GM12891 (cell line): ENCODE measurements at regions not wholly inside any gene's neighbourhood (a gene's known extent, or its start where the extent isn't known, plus 50 kb on each side); places are given as distances from the start of the nearest gene placed in this dataset.

Experiments
- DNase-seq: peaks from one replicate; pipeline ENCODE4 v3.0.0; 2011; ENCODE audit warnings: low spot score; ENCODE audit not compliant: insufficient read length
- FAIRE-seq: peaks from 2 replicates; lab custom pipeline; 2011; peaks lifted over from hg19 to GRCh38; lab: Jason Lieb, UNC
- PAX5 ChIP-seq: IDR thresholded peaks from 2 replicates; pipeline ENCODE4 v1.6.1; 2011; ENCODE audit warnings: low read length, moderate library complexity, mild to moderate bottlenecking; ENCODE audit not compliant: insufficient read depth, severe bottlenecking
- POLR2A ChIP-seq: IDR thresholded peaks from 2 replicates; pipeline ENCODE4 v1.6.1; 2011; ENCODE audit warnings: low read depth, low read length, control low read depth
- POLR2AphosphoS5 ChIP-seq: IDR thresholded peaks from 2 replicates; pipeline ENCODE4 v1.6.1; 2011; ENCODE audit warnings: low read depth, low read length, control low read depth
- POU2F2 ChIP-seq: IDR thresholded peaks from 2 replicates; pipeline ENCODE4 v1.6.1; 2011; ENCODE audit warnings: low read depth, mild to moderate bottlenecking, control low read depth, low read length, moderate library complexity
- SPI1 ChIP-seq: IDR thresholded peaks from 2 replicates; pipeline ENCODE4 v1.6.1; 2011; ENCODE audit warnings: low read depth, low read length, control low read depth
- TAF1 ChIP-seq: IDR thresholded peaks from 2 replicates; pipeline ENCODE4 v1.6.1; 2011; ENCODE audit warnings: low read depth, low read length, control low read depth

DNA sequence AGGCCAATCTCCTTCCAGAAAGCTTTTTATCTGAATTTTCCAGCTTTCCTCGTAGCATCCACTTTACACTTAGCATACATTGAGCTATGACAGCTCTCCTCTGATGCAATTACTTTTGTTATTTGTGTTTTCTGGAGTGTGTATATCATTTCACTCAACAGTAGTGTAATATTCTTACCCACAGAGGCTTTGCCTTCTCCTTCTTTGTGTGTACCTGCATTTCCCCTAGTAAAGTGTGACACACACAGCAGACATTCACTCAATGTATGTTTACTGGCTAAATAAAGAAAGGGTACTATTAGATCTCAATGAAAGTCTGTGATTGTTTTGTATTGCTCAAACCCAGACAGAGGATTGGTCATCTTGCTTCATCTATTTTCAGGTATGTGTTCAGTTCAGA lies 193.7 kb upstream of the MEX3C start:
- TF ChIP-seq POU2F2 (no peak), POLR2A (no peak), TAF1 (no peak), POLR2AphosphoS5 (no peak), SPI1 (no peak), PAX5 (no peak)
- FAIRE-seq = no peak
- no peak for DNase-seq

DNA sequence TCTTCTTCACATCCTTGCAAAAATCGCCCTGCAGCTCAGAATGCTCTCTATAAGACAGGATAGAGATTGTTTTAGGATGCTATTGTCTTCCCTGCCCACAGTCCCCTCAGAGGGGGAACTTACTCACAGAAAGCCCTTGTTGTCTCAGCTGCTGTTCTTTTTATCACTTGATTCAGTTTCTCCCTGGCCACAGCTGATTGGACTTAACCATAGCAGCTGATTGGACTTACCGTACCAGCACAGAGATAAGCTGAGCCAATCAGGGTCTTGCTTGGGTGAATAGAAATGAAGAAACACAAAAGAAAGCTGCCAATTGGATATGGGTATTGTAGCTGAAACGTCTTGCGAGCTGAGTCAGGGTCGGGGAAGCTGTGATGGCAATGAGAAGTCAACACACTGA lies 194.2 kb upstream of the MEX3C start:
- DNase-seq (no peak), FAIRE-seq (no peak)
- no peak for TF ChIP-seq POLR2A
- no peak for TF ChIP-seq SPI1
- no peak for TF ChIP-seq PAX5
- no peak for TF ChIP-seq TAF1
- no peak for TF ChIP-seq POU2F2
- TF ChIP-seq POLR2AphosphoS5 = no peak

DNA sequence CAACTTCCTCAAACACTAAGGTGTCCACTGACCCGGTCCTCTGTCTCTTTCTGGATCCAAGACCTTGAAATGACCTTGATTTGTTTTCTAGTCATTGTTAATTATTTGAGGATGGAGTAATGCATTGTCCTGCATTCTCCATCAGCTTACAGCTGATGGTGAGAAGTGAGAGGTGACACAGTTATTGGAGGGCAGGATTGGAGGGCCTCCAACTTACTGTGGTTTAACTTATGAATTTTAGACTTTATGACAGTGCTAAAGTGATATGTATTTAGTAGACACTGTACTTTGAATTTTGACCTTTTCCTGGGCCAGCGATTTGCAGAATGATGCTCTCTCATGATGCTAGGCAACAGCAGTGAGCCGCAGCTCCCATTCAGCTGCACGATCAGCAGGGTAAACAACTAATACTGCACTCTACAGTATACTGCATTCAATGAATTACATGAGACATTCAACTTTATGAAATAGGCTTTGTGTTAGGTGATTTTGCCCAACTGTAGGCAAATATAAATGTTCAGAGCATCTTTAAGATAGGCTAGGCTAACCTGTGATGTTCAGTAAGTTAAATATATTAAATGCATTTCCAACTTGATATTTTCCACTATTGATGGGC lies 200.0 kb upstream of the MEX3C start:
- DNase-seq (no peak), FAIRE-seq (no peak)
- no peak for TF ChIP-seq PAX5
- TF ChIP-seq TAF1 = no peak
- no peak for TF ChIP-seq POLR2AphosphoS5
- TF ChIP-seq SPI1 = no peak
- no peak for TF ChIP-seq POLR2A
- no peak for TF ChIP-seq POU2F2

DNA sequence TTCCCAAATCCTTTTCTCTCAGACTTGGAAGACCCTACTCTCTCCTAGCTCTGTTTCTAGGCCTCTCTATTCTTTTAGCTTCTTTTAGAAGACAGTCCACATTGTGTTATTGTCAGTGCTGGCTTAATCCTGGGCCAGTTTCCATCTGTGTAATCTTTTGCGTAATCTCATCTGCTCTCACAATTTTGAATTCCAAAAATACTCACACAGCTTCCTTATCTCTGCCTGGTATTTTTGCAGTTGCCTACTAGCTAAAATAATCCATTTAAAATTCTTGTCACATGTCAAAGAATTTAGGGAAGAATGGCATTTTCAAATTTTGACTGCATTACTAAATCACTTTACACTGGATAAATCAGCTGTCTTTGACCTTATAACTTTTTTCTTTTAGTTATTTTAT lies 200.6 kb upstream of the MEX3C start:
- DNase-seq (no peak), FAIRE-seq (no peak)
- no peak for TF ChIP-seq SPI1
- TF ChIP-seq TAF1 = no peak
- TF ChIP-seq POLR2AphosphoS5 = no peak
- TF ChIP-seq POLR2A = no peak
- no peak for TF ChIP-seq POU2F2
- TF ChIP-seq PAX5 = no peak

DNA sequence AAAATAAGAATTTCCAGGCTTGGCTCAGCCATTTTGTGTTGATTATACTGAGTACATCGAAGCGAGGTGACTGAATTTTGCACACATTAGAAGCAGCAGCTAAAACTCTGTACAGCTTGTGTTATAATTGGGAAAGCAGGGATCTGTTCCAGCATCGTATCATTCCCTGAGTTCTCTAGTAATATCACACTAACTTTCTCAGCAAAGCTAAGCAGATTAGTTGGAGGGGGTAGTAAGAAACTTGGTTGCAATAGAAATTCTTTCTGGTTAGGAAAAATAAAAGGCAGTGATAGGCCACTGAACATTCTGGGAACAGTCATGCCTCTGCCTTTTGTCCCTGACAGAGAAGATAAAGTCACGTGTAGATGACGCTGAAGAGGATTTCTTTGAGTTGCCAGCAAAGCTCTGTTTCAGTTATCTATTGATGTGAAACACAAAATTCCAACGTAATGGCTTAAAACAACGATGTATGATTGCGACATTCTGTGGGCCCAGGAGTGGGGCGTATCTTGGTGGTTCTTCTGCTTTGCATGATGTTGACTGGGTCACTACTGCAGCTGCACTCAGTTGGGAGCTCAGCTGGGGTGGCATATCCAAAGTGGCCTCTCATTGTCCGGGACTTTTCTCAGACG lies 202.1 kb upstream of the MEX3C start:
- no peak for DNase-seq
- no peak for TF ChIP-seq SPI1
- TF ChIP-seq POLR2A = no peak
- no peak for TF ChIP-seq PAX5
- no peak for TF ChIP-seq POU2F2
- TF ChIP-seq POLR2AphosphoS5 = no peak
- no peak for TF ChIP-seq TAF1
- FAIRE-seq = no peak

DNA sequence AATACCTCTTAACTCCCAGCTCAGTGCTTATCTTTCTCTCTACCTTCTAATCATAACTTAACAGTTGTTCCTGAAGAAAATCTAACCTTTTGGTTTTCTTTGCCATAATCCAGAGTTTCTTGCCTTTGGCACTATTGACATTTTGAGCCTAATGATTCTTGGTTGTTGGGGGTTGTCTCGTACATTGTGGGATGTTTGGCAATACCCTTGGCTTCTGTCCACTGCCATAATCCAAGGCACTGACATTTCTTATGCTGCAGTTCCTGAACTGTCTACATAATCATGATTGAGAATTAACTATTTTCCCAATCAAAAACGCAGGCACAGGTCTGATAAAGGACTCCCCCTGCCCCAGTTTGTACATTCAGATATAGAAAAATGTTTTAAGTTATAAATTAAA lies 203.2 kb upstream of the MEX3C start:
- FAIRE-seq (no peak), DNase-seq (no peak)
- TF ChIP-seq PAX5 = no peak
- no peak for TF ChIP-seq TAF1

DNA sequence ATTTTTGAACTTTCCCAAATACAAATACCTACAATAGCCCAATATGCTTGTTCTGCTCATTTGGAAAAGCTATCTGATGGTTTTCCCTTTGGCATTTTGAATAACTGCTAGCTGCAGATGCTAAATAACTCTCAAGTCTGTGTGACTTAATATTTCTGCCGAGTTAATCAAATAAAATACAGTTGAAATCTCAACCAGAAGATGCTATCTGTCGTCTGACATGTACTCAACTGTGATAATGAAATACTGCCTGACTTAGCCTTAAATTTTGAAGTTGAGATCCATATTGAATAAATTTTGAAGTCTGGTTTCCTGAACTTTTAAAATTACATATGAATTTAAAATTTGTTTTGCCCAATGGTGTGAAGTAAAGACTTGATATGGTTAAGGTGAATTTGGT lies 204.4 kb upstream of the MEX3C start:
- TF ChIP-seq TAF1 (no peak), POU2F2 (no peak), POLR2A (no peak), PAX5 (no peak), POLR2AphosphoS5 (no peak), SPI1 (no peak)
- DNase-seq (no peak), FAIRE-seq (no peak)

DNA sequence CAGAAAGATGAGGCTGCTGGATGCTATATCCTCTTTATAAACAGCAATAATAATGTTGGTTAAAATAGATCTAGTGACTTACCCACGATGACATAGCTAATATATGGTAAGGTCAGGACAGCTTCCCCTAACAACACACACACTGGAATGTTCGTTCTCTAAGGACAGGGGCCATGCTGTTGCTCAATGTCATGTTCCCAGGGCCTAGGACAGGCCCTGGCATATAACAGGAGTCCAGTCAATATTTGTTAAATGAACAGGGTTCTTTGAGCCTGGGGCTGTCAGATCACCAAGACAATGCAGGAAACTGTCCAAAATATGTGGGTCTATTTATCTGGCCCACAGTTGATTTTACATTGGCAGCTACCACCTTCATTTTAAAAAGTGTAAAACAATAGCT lies 207.1 kb upstream of the MEX3C start:
- TF ChIP-seq POU2F2 (no peak), PAX5 (no peak), SPI1 (no peak), POLR2AphosphoS5 (no peak), TAF1 (no peak), POLR2A (no peak)

DNA sequence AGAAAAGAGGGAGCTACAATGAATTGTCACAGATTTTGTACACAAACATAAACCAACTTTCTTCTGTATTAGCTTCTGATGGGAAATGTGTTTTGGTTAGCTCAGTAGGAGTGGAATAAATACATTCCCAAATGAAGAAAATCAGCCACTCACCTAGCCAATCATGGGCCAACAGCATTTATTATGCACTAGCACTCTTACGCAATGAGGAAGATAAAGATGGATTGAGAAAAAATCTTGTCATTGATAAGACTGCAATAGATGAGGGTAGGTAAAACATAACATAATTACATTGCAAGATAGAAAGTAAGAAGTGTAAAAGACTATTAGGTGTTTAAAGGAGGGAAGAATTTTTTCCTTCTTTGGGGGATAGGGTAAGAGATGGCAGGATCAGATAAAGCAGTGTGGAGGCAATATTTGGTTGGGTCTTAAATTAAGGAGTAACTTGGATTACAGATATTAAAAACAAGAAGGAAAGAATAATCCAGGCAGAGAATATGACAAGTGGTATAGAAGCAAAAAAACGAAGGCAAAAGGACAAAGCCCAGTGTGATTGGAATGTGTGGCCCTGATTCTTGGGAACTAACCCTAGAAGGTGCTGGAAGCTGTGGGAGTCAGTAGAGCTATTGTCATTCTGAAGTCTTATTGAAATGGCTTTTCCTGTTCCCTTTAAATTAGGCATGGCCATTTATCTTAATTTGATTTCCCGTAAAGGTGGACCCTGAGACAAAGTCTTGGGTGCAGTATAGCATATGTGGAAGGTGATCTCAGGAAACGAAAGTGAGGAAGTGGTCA lies 208.4 kb upstream of the MEX3C start:
- no peak for FAIRE-seq
- DNase-seq = no peak
- TF ChIP-seq POLR2AphosphoS5 (no peak), PAX5 (no peak), TAF1 (no peak), POU2F2 (no peak), POLR2A (no peak), SPI1 (no peak)

More for the DNA sequence above, 207.1 kb upstream of the MEX3C start:
- FAIRE-seq (no peak), DNase-seq (no peak)
